SJSA1 (cell line): ENCODE measurements at regions not wholly inside any gene's neighbourhood (a gene's known extent, or its start where the extent isn't known, plus 50 kb on each side); places are given as distances from the start of the nearest gene placed in this dataset.
"Not testable (repeated sequence)": the region's sequence is repeated elsewhere in the genome, so short reads cannot be mapped to it uniquely, and the experiment has no call there.

Experiments used
- DNase-seq, 2 experiments: peaks; one replicate each; pipeline ENCODE4 v3.0.0-alpha.2; 2015 to 2020; ENCODE audit warnings: low spot score in 2 of 2, low read depth in 1 of 2
- H3K27ac ChIP-seq: fragments of 250-450 bp; sonication (Bioruptor Pico); 2 replicates; pipeline ENCODE4 v1.5.1; 2020; ENCODE audit warnings: mild to moderate bottlenecking, moderate library complexity
- H3K27me3 ChIP-seq: fragments of 250-450 bp; sonication (Bioruptor Pico); replicated peaks from 2 replicates; pipeline ENCODE4 v1.5.1; 2020; ENCODE audit warnings: mild to moderate bottlenecking, moderate library complexity
- H3K36me3 ChIP-seq: fragments of 250-450 bp; sonication (Bioruptor Pico); 2 replicates; pipeline ENCODE4 v1.5.1; 2020; ENCODE audit warnings: mild to moderate bottlenecking
- H3K4me1 ChIP-seq: fragments of 250-450 bp; sonication (Bioruptor Pico); replicated peaks from 2 replicates; pipeline ENCODE4 v1.6.1; 2021; ENCODE audit warnings: mild to moderate bottlenecking
- H3K4me3 ChIP-seq: fragments of 250-450 bp; sonication (Bioruptor Pico); 2 replicates; pipeline ENCODE4 v1.5.1; 2020; ENCODE audit warnings: mild to moderate bottlenecking
- H3K9me3 ChIP-seq: fragments of 250-450 bp; sonication (Bioruptor Pico); replicated peaks from 2 replicates; pipeline ENCODE4 v1.5.1; 2020; ENCODE audit warnings: mild to moderate bottlenecking

DNA sequence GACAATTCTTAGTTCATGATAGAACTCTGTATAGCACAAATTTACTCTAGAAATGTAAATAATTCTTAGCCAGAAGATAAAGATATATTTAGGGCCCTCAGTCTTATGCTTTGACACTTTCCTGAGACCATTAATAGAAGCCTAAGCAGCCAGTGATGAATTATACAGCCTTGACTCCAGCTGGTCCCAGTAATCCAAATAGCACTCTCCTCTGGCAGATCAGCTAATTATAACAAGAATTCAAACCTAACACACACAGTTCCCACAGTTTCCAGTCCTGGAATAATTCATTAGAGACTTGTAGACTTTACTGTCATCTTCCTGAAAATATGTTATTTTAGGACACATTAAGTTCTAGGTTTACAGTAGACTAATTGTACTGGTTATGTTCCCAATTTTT, 50.4 kb downstream of the SHOC1 start:
- Histone ChIP-seq H3K27ac (no peak overlapping the region), H3K4me3 (no peak overlapping the region), H3K36me3 (no peaks in the 10 kb centered on the region), H3K27me3 (no peaks in the 10 kb centered on the region), H3K4me1 (0 out of 2 replicates have a peak, but pooled peaks cover 8% of the 10 kb centered on the region), H3K9me3 (no peaks in the 10 kb centered on the region)
- DNase-seq, result no peak

DNA sequence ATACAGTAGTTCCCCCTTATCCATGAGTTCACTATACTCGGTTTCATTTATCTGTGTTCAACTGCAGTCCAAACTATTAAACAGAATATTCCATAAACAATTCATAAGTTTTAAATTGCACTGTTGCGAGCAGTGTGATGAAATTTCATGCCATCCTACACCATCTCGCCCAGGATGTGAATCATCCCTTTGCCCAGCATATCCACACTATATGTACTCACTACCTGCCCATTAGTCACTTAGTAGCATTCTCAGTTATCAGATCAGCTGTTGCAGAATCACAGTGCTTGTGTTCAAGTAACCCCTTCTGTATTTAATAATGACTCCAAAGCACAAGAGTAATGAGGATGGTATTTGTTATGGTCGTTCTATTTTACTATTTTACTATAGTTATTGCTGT, 51.5 kb downstream of the SHOC1 start:
- H3K27ac ChIP-seq, result peak overlapping the region; percentile 19; the same call in 1 of the 2 replicates
- H3K9me3 ChIP-seq, result no peaks in the 10 kb centered on the region
- no peaks in the 10 kb centered on the region for H3K36me3 ChIP-seq
- no peaks in the 10 kb centered on the region for H3K27me3 ChIP-seq
- 0 out of 2 replicates have a peak, but pooled peaks cover 8% of the 10 kb centered on the region for H3K4me1 ChIP-seq
- DNase-seq, result no peak
- no peak overlapping the region for H3K4me3 ChIP-seq

GRCh38 chr9:111740739-111741138, 54.0 kb downstream of the SHOC1 start:
- Histone ChIP-seq H3K4me3 (no peak overlapping the region), H3K4me1 (0 out of 2 replicates have a peak, but pooled peaks cover 8% of the 10 kb centered on the region), H3K27ac (no peak overlapping the region), H3K36me3 (no peaks in the 10 kb centered on the region), H3K27me3 (no peaks in the 10 kb centered on the region), H3K9me3 (no peaks in the 10 kb centered on the region)
- no peak for DNase-seq

DNA sequence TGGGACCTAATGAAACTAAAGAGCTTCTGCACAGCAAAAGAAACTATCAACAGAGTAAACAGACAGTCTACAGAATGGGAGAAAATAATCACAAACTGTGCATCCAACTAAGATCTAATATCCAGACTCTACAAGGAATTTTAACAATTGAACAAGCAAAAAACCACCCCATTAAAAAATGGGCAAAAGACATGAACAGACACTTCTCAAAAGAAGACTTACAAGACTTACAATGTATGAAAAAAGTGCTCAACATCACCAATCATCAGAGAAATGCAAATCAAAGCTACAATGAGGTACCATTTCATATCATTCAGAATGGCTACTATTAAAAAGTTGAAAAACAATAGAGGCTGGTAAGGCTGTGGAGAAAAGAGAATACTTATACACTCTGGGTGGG, 58.0 kb downstream of the SHOC1 start:
- H3K36me3 ChIP-seq, result no peaks in the 10 kb centered on the region
- no peaks in the 10 kb centered on the region for H3K9me3 ChIP-seq
- no peaks in the 10 kb centered on the region for H3K4me1 ChIP-seq
- DNase-seq, result no peak
- no peaks in the 10 kb centered on the region for H3K27me3 ChIP-seq
- H3K4me3 ChIP-seq, result no peak overlapping the region
- H3K27ac ChIP-seq, result no peak overlapping the region

- H3K27ac ChIP-seq, H3K27me3 ChIP-seq, DNase-seq, H3K36me3 ChIP-seq, H3K9me3 ChIP-seq, H3K4me1 ChIP-seq, H3K4me3 ChIP-seq: not testable (repeated sequence)
Observed at GRCh38 chr9:111735344-111735743, 59.4 kb downstream of the SHOC1 start.

DNA sequence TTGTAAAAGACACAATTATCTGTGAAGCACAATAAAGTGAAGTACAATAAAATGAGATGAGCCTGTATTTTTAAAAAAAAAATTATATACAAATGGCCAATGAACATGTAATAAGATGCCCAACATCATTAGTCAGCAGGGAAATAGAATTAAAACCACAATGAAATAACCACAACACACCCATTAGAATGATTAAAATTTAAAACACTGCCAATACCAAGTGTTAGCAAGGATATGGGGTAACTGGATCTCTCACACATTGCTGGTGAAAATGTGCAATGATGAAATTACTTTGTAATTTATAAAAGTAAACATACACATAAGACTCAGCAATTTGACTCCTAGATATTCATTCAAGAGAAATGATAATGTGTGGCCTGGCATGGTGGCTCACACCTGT, 62.8 kb downstream of the SHOC1 start:
- Histone ChIP-seq H3K4me1 (peaks cover 16% of the 10 kb centered on the region), H3K27ac (no peak overlapping the region), H3K36me3 (no peaks in the 10 kb centered on the region), H3K27me3 (no peaks in the 10 kb centered on the region), H3K4me3 (no peak overlapping the region), H3K9me3 (no peaks in the 10 kb centered on the region)
- DNase-seq, result no peak

DNA sequence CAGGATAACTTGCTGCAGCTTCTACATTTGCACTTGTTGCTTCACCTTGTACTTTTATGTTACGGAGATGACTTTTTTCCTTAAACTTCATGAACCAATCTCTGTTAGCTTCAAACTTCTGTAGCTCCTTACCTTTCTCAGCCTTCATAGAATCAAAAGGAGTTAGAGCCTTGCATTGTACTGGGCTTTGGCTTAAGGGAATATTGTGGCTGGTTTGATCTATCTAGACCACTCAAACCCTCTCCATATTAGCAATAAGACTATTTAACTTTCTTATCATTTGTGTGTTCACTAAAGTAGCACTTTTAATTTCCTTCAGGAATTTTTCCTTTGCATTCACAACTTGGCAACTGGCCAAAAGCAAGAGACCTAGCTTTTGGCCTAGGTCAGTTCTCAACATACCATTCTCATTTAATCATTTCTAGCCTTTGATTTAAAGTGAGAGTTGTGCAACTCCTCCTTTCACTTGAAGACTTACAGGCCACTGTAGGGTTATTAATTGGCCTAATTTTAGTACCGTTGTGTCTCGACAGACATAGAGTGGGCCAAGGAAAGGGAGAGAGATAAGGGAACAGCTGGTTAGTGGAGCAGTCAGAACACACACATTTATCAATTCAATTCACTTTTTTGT, 63.7 kb downstream of the SHOC1 start:
- Histone ChIP-seq H3K27ac (no peak overlapping the region), H3K4me1 (peaks cover 16% of the 10 kb centered on the region), H3K4me3 (no peak overlapping the region), H3K36me3 (no peaks in the 10 kb centered on the region), H3K9me3 (no peaks in the 10 kb centered on the region), H3K27me3 (no peaks in the 10 kb centered on the region)
- DNase-seq, result no peak

GRCh38 chr9:111728617-111729366, 65.9 kb downstream of the SHOC1 start:
- no peak overlapping the region for H3K4me3 ChIP-seq
- DNase-seq, result peak; percentile 38 to 83
- H3K27me3 ChIP-seq, result no peaks in the 10 kb centered on the region
- peak overlapping the region; percentile 13 for H3K27ac ChIP-seq
- H3K36me3 ChIP-seq, result no peaks in the 10 kb centered on the region
- H3K9me3 ChIP-seq, result no peaks in the 10 kb centered on the region
- H3K4me1 ChIP-seq, result peaks cover 16% of the 10 kb centered on the region

GRCh38 chr9:111728143-111728542, 66.6 kb downstream of the SHOC1 start:
- peak overlapping the region; percentile 13 for H3K27ac ChIP-seq
- H3K27me3 ChIP-seq, result no peaks in the 10 kb centered on the region
- no peaks in the 10 kb centered on the region for H3K36me3 ChIP-seq
- no peaks in the 10 kb centered on the region for H3K9me3 ChIP-seq
- no peak for DNase-seq
- no peak overlapping the region for H3K4me3 ChIP-seq
- peaks cover 16% of the 10 kb centered on the region for H3K4me1 ChIP-seq

DNA sequence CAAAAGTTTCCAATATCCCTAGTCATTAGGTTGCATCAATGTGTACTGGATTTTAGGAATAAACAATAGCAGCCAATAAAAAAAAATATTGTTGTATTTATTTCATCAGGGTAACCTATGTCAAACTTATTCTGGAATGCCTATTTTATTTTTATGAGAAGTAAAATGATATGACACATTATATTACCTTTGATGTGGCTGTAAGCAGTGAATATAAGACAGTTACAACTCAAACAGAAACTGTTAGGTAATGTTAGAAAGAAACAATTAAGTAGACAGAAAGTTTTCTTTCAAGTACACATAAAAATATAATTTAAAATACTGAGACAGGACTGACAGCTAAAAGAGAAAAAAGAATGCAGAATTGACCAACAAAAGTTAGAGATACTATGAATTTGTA, 65.5 kb downstream of the GNG10 start:
- Histone ChIP-seq H3K27me3 (no peaks in the 10 kb centered on the region), H3K4me3 (no peak overlapping the region), H3K9me3 (no peaks in the 10 kb centered on the region), H3K36me3 (no peaks in the 10 kb centered on the region), H3K4me1 (peaks cover 16% of the 10 kb centered on the region), H3K27ac (no peak overlapping the region)
- no peak for DNase-seq

GRCh38 chr9:111720174-111720573, 58.8 kb downstream of the GNG10 start:
- no peak overlapping the region for H3K4me3 ChIP-seq
- no peaks in the 10 kb centered on the region for H3K27me3 ChIP-seq
- DNase-seq, result no peak
- no peaks in the 10 kb centered on the region for H3K9me3 ChIP-seq
- no peak overlapping the region for H3K27ac ChIP-seq
- peaks cover 5% of the 10 kb centered on the region; the same call in 1 of the 2 replicates for H3K4me1 ChIP-seq
- H3K36me3 ChIP-seq, result no peaks in the 10 kb centered on the region
